ENCODE measurements at regions not wholly inside any gene's neighbourhood (a gene's known extent, or its start where the extent isn't known, plus 50 kb on each side); places are given as distances from the start of the nearest gene placed in this dataset.

DNA sequence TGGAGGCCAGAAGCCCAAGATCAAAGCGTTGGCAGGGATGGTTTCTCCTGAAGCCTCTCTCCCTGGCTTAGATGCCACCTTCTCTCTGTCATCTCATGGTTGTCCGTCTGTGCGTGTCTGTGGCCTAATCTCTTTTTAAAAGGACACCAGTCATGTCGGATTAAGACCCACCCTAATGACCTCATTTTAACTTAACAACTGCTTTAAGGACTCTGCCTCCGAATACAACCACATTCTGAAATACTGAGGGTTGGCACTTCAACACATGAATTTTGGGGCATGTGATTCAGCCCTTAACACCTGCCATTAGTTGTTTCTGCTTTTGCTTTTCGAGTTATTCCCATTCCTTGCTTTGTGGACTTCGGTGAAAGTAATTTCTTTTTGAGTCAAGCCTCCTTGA lies 97.8 kb upstream of the SMIM21 start:
- no peaks in the 10 kb centered on the region for H3K4me1 ChIP-seq
- no peak overlapping the region for H3K9ac ChIP-seq (ENCODE audit: low read depth in 2 of 2, low read length in 2 of 2)
- no peak for DNase-seq
- no peak overlapping the region for H3K27ac ChIP-seq
- H3K27me3 ChIP-seq = no peaks in the 10 kb centered on the region
- no peak overlapping the region for H3K4me3 ChIP-seq
- TF ChIP-seq, protein P1, sequence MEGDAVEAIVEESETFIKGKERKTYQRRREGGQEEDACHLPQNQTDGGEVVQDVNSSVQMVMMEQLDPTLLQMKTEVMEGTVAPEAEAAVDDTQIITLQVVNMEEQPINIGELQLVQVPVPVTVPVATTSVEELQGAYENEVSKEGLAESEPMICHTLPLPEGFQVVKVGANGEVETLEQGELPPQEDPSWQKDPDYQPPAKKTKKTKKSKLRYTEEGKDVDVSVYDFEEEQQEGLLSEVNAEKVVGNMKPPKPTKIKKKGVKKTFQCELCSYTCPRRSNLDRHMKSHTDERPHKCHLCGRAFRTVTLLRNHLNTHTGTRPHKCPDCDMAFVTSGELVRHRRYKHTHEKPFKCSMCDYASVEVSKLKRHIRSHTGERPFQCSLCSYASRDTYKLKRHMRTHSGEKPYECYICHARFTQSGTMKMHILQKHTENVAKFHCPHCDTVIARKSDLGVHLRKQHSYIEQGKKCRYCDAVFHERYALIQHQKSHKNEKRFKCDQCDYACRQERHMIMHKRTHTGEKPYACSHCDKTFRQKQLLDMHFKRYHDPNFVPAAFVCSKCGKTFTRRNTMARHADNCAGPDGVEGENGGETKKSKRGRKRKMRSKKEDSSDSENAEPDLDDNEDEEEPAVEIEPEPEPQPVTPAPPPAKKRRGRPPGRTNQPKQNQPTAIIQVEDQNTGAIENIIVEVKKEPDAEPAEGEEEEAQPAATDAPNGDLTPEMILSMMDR (IDR thresholded peaks at IDR 0.05) = no peak
- no peaks in the 10 kb centered on the region for H3K36me3 ChIP-seq
- H3K9me3 ChIP-seq = no peaks in the 10 kb centered on the region
- intact Hi-C loops (cut with DNase I) = no loop called here

DNA sequence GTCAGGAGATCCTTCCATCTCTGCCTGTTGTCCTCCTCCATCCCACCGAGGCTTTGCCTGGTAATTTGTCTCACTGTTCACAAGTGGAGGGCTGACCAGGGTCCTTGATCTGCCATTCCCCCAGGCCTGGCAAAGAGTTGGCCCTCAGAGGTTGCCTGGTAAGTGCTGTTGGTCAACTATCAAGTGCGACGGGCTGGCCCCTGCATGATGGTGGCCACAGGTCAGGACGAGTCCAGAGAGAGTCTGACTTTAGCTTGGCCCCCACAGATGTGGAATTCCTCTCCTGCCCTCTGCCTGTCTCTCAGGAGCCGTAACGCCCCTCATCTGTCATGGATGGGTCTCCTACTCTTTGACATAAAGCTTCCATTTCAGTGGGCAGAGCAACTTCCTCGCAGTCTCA lies 97.3 kb upstream of the SMIM21 start:
- DNase-seq = no peak
- intact Hi-C loops (cut with DNase I) = no loop called here
- Histone ChIP-seq H3K9me3 (no peaks in the 10 kb centered on the region), H3K9ac (ENCODE audit: low read depth in 2 of 2, low read length in 2 of 2) (no peak overlapping the region), H3K4me3 (no peak overlapping the region), H3K4me1 (no peaks in the 10 kb centered on the region), H3K36me3 (no peaks in the 10 kb centered on the region), H3K27me3 (no peaks in the 10 kb centered on the region), H3K27ac (no peak overlapping the region)
- TF ChIP-seq, protein P1 (IDR thresholded peaks at IDR 0.05) = no peak

DNA sequence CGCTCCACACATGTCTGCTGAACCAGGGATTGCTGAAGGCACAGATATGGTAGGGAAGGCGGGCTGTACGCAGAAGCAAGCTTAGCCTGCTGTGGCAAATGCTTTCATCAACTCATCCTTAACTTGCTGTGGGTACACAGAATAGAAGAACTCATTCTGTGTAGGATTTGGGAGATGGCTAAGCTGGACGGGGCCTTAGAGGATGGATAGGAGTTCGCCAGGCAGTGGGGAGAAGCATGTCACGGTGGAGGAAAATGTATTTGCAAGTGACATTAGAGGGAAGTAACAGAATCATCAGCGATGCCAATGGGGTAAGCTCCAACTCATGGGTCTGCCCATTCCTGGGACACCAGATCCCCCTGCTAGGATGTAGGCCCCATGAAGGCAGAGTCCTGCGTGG lies 96.7 kb upstream of the SMIM21 start:
- H3K27me3 ChIP-seq = no peaks in the 10 kb centered on the region
- no peaks in the 10 kb centered on the region for H3K9me3 ChIP-seq
- intact Hi-C loops (cut with DNase I) = no loop called here
- H3K36me3 ChIP-seq = no peaks in the 10 kb centered on the region
- TF ChIP-seq, protein P1 (IDR thresholded peaks at IDR 0.05) = no peak
- H3K27ac ChIP-seq = no peak overlapping the region
- H3K4me1 ChIP-seq = no peaks in the 10 kb centered on the region
- H3K4me3 ChIP-seq = no peak overlapping the region
- H3K9ac ChIP-seq (ENCODE audit: low read depth in 2 of 2, low read length in 2 of 2) = no peak overlapping the region
- no peak for DNase-seq

DNA sequence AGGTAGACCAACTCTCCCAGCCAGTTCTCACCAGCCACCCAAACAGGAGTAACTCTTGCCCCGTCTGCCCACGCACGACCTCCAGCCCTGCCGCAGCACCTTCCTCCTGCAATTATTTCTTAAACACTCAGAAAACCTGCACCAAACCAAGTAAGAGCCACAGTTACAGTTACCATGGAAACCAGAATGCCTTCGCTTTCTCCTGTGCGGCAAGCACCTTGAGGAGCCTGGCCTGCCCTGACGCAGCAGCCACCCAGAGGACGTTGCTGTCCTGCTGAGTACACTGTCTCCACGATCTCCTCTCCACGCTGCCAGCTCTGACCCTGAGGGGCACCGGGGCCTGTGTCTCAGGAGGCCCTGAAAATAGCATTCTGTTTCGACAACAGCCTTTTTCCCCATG lies 94.3 kb upstream of the SMIM21 start:
- Histone ChIP-seq H3K9me3 (no peaks in the 10 kb centered on the region), H3K4me1 (no peaks in the 10 kb centered on the region), H3K27ac (no peak overlapping the region), H3K36me3 (no peaks in the 10 kb centered on the region), H3K4me3 (no peak overlapping the region), H3K27me3 (no peaks in the 10 kb centered on the region), H3K9ac (ENCODE audit: low read depth in 2 of 2, low read length in 2 of 2) (no peak overlapping the region)
- TF ChIP-seq, protein P1 (IDR thresholded peaks at IDR 0.05) = no peak
- no peak for DNase-seq
- intact Hi-C loops (cut with DNase I) = no loop called here

DNA sequence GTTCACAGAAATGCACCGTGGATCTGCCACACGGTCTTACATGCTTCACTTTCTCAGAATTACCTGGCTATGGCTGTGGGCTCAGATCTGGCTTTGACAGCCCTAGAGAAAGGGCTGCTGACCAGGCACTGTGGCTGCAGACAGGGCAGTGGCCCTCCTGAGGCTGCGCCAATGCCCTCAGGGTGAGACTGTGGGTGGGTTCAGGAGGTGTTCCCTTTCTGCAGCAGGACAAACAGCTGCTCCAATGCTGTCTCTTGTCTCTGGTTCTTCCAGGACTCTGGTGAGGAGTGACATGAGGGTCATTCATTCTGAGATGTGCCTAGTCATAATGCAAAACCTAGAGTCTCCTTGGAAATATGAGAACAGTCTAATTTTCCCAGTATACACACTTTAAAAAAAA lies 90.5 kb upstream of the SMIM21 start:
- no peak overlapping the region for H3K4me3 ChIP-seq

More for the DNA sequence above, 90.5 kb upstream of the SMIM21 start:
- Histone ChIP-seq H3K36me3 (no peaks in the 10 kb centered on the region), H3K27me3 (no peaks in the 10 kb centered on the region), H3K27ac (no peak overlapping the region), H3K9ac (ENCODE audit: low read depth in 2 of 2, low read length in 2 of 2) (no peak overlapping the region), H3K9me3 (no peaks in the 10 kb centered on the region), H3K4me1 (no peaks in the 10 kb centered on the region)
- DNase-seq = no peak
- intact Hi-C loops (cut with DNase I) = no loop called here
- TF ChIP-seq, protein P1 (IDR thresholded peaks at IDR 0.05) = no peak
